NCI-H1694 treated with DMSO at 0.1 percent for 48 hours (cell line): ENCODE measurements at regions not wholly inside any gene's neighbourhood (a gene's known extent, or its start where the extent isn't known, plus 50 kb on each side); places are given as distances from the start of the nearest gene placed in this dataset.
"Not testable (repeated sequence)": the region's sequence is repeated elsewhere in the genome, so short reads cannot be mapped to it uniquely, and the experiment has no call there.

Experiments
- DNase-seq: peaks from one replicate; lab custom pipeline; 2025; lab: John Stamatoyannopoulos, UW

GRCh38 chr1:199529324-199529723 lies 498.2 kb upstream of the NR5A2 start:
- DNase-seq: no peak

- not testable (repeated sequence) for DNase-seq
Observed at GRCh38 chr1:199533361-199533760, 494.1 kb upstream of the NR5A2 start.

- no peak for DNase-seq
Observed at GRCh38 chr1:199545780-199546179, 481.7 kb upstream of the NR5A2 start.

GRCh38 chr1:199546323-199546722 lies 481.2 kb upstream of the NR5A2 start:
- DNase-seq: no peak

GRCh38 chr1:199549421-199549820 lies 478.1 kb upstream of the NR5A2 start:
- no peak for DNase-seq

- no peak for DNase-seq
Observed at GRCh38 chr1:199550199-199551065, 477.1 kb upstream of the NR5A2 start.

GRCh38 chr1:199551967-199552565 lies 475.4 kb upstream of the NR5A2 start:
- peak; percentile 55 for DNase-seq

- DNase-seq: no peak
Observed at GRCh38 chr1:199553104-199553503, 474.4 kb upstream of the NR5A2 start.

GRCh38 chr1:199561334-199561733 lies 466.2 kb upstream of the NR5A2 start:
- DNase-seq: no peak

GRCh38 chr1:199573047-199573446 lies 454.5 kb upstream of the NR5A2 start:
- DNase-seq: no peak

GRCh38 chr1:199574950-199575349 lies 452.6 kb upstream of the NR5A2 start:
- no peak for DNase-seq

GRCh38 chr1:199580300-199580699 lies 447.2 kb upstream of the NR5A2 start:
- no peak for DNase-seq

GRCh38 chr1:199585392-199585791 lies 442.1 kb upstream of the NR5A2 start:
- DNase-seq: no peak

- no peak for DNase-seq
Observed at GRCh38 chr1:199590708-199591107, 436.8 kb upstream of the NR5A2 start.

- DNase-seq: no peak
Observed at GRCh38 chr1:199591468-199591867, 436.0 kb upstream of the NR5A2 start.

GRCh38 chr1:199593475-199593874 lies 434.0 kb upstream of the NR5A2 start:
- DNase-seq: no peak

- not testable (repeated sequence) for DNase-seq
Observed at GRCh38 chr1:199596448-199596847, 431.1 kb upstream of the NR5A2 start.

GRCh38 chr1:199597152-199597551 lies 430.4 kb upstream of the NR5A2 start:
- DNase-seq: no peak

- no peak for DNase-seq
Observed at GRCh38 chr1:199608414-199608813, 419.1 kb upstream of the NR5A2 start.

GRCh38 chr1:199612976-199613774 lies 414.3 kb upstream of the NR5A2 start:
- no peak for DNase-seq

- no peak for DNase-seq
Observed at GRCh38 chr1:199616947-199617346, 410.6 kb upstream of the NR5A2 start.

- DNase-seq: no peak
Observed at GRCh38 chr1:199619223-199619622, 408.3 kb upstream of the NR5A2 start.

- DNase-seq: not testable (repeated sequence)
Observed at GRCh38 chr1:199626228-199626627, 401.3 kb upstream of the NR5A2 start.
